Endometrium (tissue), 2 donors: ENCODE measurements at regions not wholly inside any gene's neighbourhood (a gene's known extent, or its start where the extent isn't known, plus 50 kb on each side); places are given as distances from the start of the nearest gene placed in this dataset.

Experiments
- FAIRE-seq: peaks from 2 replicates; lab custom pipeline; 2012; peaks lifted over from hg19 to GRCh38; lab: Jason Lieb, UNC
- donor health status: control.
- donor health status: control.

DNA sequence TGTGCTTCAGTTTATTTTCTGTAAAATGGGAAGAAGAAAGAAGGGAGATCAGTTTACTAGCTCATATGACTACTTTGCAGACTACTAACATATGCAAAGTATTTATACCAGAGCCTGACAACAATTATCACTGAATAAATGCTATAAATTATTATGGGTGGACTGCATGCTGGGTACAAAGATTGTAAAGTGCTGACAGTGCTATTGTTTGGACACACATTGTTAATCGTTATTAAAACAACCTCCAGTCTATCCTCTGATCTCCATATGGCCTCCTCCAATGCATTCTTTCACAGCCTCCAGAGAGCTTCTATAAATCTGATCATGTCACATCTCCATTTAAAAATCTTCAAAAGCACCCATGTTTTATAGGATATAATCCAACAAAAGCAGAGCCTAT lies 90.1 kb upstream of the HS3ST1 start:
- no peak for FAIRE-seq

DNA sequence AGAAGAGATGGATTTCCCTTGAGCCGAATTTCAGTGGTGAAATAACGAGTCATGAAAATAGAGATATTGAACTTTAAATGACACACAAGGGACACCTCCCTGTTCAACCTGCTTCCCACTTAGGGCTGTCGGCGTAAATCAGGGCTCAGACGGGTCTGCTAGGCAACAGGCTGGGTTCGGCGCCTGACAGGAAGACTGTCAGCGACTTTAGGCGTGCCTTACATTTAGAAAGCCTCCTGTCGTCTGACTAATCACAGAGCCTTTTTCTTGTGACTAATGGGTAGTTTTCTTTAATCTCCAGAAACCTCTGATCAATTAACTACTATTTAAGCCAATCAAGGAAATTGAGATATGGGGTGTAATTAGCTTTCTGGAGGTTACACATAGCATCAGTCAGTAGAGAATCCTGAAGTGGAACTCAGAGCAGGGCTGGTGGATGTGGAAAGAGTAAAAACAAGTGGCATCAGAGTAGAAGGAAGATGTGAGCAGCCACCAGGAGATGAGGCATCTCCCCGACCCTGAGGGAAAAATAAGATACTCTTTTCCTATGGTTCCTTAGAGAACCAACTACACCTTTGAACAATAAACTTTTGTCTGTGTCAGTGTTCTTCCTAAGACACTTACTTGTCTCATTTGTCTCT lies 86.2 kb upstream of the HS3ST1 start:
- no peak for FAIRE-seq

DNA sequence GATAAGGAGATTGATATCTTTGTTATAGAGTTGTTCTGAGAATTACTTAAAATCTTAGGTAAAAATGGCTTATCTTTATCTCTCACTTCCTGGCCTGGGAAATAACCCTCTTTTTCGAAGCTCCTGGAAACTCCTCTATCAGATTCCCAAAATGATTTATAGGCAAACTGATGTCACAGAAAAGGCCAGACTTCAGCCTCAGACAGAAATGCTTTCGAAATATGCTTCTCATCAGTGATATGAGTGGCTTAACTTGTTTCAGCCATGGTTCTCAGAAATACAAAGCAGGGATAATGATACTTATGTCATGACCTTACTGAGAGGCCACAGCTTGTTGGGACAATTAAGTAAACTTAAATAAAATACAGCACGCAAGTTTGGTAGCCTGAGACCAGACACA lies 85.3 kb upstream of the HS3ST1 start:
- FAIRE-seq: no peak

DNA sequence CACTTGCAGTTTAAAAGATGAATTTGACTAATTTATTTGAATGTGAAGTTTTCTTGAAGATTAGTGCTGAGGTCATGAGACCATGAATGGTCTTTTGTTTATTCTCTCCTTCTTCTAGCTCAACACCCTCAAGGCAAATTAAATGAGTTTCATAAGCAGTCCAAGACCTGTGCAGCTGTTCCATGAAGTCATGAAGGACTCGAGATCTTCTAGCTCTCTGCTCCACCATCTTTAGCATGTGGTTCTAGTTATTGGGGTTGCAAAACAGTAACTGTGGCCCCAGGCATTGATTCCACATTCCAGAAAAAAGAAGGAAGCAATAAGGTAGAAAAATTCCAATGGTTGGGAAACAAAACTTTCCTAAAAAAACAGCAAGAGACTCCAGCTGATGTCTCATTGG lies 84.2 kb upstream of the HS3ST1 start:
- FAIRE-seq: no peak

DNA sequence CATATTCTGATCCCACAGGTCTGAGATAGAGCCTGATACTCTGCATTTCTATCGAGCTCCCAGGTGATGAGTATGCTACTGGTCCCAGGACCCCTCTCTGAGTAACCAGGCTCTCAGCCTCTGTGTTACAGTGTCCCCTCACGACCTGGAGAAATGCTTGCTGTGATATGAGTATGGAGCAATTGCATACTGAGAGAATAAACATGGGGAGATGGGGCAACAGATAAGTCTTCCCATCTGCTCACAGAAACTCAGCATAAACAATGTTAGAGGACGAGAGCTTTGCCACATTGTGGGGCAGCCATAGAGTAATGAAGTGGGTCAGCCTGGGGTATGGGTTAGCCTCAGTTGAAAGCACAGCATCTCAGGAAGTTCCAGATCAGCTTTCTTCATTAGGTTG lies 82.6 kb upstream of the HS3ST1 start:
- no peak for FAIRE-seq

DNA sequence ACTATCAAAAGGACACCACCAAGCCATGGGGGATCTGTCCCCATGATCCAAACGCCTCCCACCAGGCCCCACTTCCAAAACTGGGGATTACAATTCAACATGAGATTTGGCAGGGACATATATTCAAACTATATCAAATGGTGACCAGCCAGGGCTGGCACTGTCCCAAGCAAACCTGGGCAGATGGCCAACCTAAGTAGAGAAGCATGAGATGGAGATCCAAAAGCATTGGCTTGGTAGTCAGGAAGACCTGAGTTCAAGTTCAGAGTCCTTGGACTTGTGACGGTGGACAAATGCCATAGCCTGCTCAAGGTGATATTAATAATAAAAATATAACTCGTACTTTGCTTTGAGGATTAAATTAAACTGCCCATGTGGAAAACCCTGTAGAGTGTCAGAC lies 79.2 kb upstream of the HS3ST1 start:
- no peak for FAIRE-seq

DNA sequence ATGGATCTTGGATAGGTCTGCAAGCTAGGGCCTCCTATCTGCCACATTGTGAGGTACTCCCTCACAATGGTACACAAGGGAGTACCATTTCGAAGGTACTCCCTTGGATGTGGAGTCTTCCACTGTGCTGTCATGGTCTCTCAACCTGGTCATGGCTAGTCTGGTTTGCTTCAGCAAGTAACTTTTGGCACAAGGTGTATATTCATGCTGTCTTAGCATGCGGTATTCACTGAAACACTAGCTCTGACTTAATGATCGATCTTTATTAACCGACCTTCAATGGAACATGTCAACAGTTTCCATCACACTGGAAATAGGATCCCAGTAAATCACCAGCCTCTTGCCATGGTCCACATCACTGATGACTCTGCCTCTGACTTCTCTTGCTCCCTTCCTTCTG lies 77.5 kb upstream of the HS3ST1 start:
- no peak for FAIRE-seq

DNA sequence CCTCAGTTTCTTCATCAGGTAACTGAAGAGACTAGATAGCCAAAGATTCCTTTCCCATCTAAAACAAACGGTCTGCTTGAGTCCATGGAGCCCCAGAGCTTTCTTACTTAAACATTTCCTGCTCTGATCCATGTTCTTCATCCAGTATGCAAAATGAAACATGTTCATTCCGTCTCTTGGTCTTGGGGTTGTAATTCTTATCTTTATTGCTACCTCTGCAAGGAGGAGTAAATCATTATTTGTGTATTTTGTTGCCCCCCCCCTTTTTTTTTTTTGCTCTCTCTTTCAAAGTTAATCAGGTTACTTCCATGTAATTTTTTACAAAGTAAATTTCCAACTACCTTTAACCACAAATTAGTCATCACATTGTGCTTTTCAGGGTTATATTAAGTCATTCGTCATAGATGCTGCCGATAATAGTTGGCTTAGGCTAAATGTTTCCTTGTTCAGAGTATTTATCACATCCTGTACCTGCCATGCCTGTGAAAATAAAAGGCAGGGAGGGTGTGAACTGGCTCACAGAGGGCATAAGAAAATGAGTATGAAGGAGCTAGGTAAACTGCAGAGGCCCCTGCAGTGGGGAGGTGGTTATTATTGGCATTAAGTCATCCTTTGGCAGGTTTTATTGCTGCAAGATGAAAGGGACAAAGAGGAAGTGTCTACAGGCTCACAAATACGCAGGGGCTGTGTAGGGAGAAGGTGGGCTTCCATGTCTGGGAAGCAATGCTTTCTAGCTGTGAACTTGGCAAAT lies 76.7 kb upstream of the HS3ST1 start:
- FAIRE-seq: peak; percentile 70

DNA sequence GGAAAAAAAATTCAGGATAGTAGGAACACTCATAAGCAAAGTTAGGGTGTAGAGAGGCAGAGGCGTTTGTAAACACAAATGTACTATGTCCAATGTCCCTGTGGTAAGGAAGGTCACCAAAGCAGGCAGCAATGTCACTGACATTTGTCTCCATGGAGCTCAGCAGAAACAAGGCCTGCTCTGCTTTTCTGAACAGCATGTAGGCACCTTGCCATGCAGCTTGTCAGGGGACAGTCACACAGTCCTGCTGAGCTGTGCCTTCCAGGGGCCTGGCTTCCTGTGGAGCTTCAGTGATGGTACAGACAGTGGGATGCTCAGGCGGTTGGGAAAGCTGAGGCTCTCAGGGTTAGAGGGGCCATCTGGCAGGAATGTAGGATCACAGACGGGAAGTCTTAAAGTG lies 74.5 kb upstream of the HS3ST1 start:
- no peak for FAIRE-seq

DNA sequence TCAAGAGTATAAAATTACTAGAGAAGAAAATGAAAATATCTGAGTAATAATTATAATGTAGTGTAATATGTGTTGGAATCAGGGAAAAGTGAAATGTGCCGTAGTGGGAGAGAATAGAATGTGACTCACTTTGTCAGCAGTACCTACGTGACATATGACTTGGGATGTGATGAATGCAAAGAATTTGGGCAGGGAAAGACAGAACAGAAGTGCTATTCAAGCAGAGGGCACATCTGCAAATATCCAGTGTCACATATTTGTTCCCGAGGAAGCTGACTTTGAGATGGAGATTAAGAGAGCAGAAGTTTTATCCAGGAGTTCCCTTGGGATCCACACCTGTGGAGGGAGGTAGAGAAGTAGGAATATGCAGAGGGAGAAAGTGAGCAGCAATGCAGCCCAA lies 69.3 kb upstream of the HS3ST1 start:
- no peak for FAIRE-seq

DNA sequence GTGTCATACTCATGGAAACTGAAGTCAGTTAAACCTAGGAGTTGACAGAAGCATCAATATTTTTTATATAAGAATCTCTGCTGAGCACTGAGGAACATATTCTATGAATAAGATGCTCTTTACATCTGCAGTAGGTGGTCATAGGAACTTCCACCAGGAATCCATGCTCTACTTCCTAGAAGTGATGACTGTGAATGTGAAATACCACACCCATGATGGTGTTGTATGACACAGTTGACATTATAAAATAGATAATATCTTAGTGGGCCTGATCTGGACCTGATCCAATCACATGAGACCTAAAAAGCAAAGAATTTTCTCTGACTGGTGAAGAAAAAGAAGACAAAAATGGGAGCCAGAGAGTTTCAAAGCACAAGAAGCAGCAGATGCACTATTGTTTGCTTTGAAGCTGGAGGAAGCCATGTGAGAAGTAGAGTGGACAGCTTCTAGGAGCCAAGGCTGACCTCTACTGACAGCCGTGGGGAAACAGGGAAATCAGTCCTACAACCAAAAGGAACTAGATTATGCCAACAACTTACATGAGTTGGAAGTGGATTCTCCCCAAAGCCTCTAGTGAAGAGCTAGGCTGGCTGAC lies 68.6 kb upstream of the HS3ST1 start:
- FAIRE-seq: no peak

DNA sequence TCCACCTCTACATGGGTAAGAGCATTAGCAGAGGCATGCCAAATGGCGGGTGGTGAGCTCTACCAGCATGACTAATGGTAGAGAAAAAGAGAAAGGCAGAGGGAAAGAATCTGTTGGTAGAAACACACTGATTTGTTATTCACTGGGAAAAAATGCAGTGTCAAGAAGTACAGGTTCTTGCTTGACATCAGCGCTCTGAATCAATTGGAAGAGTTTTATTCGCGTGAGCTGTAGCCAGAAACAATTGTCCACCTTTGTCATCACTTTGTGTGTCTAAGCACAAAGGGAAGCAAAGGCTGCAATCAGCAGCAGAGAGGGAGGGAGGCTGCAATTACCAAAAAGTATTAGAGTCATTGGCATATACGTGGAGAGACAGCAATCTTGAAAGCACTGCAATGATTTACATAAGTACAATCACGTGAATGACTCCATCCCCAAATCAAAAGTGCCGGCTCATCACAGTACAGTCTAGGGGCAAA lies 67.7 kb upstream of the HS3ST1 start:
- FAIRE-seq: no peak

DNA sequence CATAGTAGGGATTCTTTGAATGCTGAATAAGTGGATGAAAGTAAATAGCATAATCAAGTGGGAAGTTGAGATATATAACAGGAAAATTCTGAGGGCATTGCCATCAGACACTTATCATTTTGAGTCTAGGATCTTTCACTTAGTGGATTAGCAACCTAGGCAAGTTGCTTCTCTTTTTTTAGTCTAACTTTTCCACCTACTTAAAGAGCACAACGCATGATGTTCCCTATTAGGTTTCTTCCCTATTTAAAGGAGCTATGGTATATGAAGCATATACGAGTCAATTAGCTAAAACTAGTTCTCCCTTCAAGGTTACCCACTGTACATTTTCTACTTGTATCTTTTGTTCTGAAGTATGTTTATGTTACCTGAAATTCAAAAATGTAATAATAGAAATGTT lies 67.1 kb upstream of the HS3ST1 start:
- FAIRE-seq: no peak

DNA sequence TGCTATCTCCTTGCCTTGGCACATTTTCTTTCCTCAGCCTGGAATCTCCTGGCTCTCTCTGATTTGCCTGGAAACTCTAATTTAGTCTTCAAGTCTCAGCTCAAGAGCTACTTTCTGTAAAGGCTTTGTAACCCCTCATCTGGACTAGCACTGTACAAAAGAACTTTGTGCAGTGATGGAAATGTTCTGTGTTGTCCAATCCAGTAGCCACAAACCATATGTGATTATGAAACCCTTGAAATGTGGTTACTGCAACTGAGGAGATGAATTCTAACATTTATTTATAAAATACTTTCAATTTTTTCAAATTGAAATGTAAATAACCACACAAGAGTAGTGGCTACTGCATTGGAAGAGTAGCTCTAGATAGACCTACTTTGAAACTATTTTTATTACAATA lies 66.6 kb upstream of the HS3ST1 start:
- FAIRE-seq: no peak

DNA sequence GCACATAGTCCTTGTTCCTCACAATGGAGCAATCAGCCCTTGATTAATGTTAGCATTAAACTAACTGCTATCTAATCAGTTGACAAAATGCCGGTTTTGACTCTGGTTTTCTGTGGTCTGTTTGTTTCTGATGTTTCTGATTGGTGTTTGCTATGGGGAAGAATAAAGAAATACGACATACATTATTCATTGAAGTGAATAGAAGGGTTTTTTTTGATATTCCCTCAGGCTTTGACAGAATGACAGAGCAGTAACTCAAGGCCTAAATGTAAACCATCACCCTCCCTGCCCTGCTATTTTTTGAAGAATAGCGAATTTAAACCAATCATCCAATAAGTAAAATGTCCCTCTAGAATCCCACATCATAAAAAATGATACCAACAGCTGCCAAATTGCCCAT lies 65.5 kb upstream of the HS3ST1 start:
- no peak for FAIRE-seq

DNA sequence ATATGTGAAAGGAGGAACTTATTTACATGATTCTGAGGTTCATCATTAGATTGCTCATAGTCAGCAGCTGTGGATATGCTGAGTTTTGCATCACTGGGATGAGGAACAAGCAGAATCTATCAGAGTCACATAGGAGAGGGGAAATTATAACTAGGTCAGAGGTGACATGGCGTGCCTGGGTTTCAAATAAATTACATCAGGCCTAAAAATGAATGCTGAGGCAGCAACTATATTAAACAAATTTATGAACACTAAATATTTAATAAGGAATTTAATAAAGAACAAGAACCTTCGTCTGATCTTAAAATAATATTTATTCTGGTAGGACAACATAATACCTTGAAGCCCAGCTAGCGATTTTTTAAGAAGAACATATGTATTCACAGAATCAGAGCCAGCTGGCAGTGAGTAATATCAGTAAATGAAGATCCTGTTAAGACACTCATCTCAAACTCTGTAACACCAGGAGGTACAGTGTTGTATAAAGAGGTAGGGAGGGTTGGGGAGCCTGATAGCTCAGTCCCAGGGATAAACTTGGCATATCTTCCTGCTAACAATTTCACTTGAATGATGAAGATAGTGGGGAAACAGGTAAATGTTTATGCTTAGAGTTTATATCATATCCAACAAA lies 60.9 kb upstream of the HS3ST1 start:
- no peak for FAIRE-seq

DNA sequence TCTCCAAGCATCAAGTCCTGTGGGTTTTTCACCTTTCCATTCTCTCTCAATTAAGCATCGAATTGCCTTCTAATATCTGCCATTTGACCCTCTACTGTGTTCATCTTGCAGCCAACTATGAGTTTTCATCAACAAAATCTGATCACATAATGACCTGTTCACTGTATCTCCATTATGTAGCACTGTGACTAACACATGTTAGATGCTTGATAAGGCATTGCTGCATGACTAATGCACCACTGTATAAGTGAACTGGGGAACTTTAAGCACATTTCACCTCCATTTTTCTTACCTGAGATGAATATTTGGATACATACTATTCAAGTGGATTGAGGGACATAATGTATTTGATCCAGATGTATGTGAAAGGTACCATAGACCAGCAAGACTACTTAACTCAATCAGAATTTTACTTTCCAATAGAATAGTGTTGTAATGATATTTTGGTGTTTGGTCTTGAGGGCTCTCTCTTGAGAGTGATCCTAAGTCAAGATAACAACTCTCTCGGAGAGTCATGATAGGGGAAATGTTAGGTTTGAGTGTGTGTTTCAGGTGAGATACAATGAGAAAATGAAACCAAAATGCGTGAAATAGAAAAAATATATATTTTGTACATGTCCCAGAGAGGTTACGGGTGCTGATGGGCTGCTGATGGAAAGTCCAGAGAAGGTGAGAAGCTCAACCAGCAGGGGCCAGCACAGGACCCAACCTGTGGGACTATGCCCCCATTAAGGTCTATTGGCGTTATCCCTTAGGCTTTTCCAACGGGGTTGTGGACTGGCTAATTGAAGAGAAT lies 60.2 kb upstream of the HS3ST1 start:
- FAIRE-seq: no peak

DNA sequence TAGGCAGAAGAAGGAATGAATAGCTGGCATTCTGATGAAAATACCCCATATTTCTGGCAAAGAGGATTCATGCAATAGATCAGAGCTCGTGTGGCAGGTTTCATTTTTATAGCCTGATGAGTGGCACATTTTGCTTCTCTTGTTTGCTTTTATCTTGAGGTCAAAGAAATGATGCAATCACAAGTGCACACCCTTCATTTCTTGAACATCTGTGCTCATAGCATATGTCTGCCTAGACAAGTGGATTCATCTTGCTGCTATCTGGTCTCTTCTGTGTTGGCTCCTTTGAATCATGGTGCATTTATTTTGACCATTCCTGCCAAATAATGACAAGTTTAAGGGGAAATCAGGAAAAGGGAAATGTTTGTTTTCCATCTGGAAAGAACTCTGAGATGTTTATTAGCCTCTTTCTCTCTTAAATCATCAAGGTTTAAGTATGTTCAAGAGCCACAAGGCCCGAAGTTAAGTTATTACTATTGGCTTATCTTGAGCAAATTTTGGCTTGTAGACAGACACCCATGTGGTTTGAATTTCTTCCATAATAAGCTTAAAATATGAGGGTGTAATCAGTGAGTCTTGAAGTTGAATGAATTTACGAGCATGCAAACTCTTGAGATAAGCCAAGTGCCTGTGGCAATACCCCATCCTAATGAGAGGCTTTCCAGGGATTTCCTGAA lies 59.3 kb upstream of the HS3ST1 start:
- peak; percentile 55 for FAIRE-seq

DNA sequence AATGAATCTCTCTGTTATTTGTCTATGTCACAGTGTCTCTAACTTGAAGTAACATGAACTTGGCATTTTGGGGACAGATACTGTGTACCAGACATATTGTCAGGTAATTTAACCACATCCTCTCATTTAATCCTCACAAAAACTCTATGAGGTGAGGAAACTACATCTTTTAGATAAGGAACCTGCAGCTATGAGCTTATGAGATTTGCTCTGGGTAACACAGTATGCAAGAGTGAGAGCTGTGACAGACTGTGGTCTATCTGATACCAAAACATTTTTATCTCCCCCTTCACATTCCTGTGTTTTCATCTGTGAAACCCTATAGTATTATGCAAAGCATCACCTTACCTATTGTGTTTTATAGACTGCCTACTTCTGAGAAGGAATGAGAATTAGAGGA lies 58.4 kb upstream of the HS3ST1 start:
- no peak for FAIRE-seq

DNA sequence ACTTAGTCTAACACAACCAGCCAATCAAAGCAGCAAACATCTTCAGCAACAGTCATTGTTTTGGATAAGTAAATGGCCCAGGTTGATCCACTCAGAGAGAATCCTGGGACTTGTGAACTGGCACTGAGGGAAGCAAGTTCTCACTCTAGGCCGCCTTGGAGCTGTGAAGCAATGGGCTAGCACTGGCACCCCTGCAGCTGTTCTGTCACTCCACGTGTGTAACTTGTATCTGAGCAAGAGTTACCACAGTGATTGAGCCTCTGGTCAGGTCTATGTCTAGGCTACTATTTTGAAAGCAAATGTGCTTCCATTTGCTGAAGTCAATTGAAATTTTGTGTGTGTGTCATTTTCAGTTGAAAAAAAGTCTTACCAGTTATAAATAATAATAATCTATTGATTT lies 57.2 kb upstream of the HS3ST1 start:
- FAIRE-seq: no peak

DNA sequence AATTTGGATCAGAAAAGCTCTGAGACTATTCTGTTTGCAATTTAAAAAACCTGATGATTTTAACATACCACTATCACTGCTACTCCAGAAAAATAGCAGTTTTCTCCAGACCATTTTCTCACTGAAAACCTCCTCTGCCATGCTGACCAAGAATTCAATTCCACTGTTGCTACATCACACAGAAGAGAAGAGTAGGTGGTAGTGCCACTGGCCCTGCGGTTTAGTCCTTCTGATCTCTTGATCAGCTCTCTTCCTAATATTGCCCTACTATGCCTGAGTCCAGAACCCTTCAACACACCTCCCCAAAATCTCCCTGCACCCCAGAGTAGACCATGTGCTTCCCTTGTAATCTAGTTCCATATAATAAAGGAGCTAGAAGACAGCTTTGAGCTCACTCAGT lies 55.8 kb upstream of the HS3ST1 start:
- FAIRE-seq: no peak

DNA sequence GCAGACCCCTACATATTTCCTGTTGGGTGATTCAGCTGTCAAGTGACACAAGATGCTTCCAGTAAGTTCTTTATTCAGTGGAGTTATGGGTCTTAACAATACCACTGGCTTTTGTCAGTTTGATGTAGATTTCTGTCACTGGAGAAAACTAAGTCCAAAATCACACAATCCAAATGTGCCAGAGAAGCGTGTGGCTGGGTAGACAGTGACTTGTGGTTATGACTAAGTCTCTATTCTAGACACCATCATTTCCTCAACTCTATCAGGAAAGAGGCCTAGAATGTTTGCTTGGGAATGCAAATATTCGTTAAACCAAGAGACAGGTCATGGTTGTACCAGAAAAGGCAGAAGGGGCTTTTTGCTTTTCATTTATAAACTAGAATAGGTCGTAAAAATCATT lies 54.4 kb upstream of the HS3ST1 start:
- FAIRE-seq: no peak
